ENCODE measurements at regions not wholly inside any gene's neighbourhood (a gene's known extent, or its start where the extent isn't known, plus 50 kb on each side); places are given as distances from the start of the nearest gene placed in this dataset.

GRCh38 chr5:119879446-119879845 lies 250.1 kb downstream of the FAM170A start:
- Mint-ChIP-seq H3K9me3 (no peaks in the 10 kb centered on the region), H3K27ac (no peak overlapping the region), H3K27me3 (no peaks in the 10 kb centered on the region), H3K36me3 (no peaks in the 10 kb centered on the region), H3K4me3 (no peak overlapping the region), H3K4me1 (no peaks in the 10 kb centered on the region)
- no peak for DNase-seq (ENCODE audit: low spot score in 2 of 2)
- no peak for ATAC-seq (ENCODE audit: low read depth)

GRCh38 chr5:119895066-119895465 lies 265.7 kb downstream of the FAM170A start:
- Mint-ChIP-seq H3K27ac (no peak overlapping the region), H3K9me3 (no peaks in the 10 kb centered on the region), H3K4me1 (no peaks in the 10 kb centered on the region), H3K27me3 (peaks cover 1% of the 10 kb centered on the region), H3K4me3 (no peak overlapping the region), H3K36me3 (no peaks in the 10 kb centered on the region)
- no peak for DNase-seq (ENCODE audit: low spot score in 2 of 2)
- no peak for ATAC-seq (ENCODE audit: low read depth)

GRCh38 chr5:119896826-119897536 lies 267.6 kb downstream of the FAM170A start:
- ATAC-seq (ENCODE audit: low read depth) (no peak), DNase-seq (ENCODE audit: low spot score in 2 of 2) (no peak)
- no peak overlapping the region for H3K4me3 Mint-ChIP-seq
- no peaks in the 10 kb centered on the region for H3K36me3 Mint-ChIP-seq
- H3K27me3 Mint-ChIP-seq, result peaks cover 1% of the 10 kb centered on the region
- no peaks in the 10 kb centered on the region for H3K9me3 Mint-ChIP-seq
- no peak overlapping the region for H3K27ac Mint-ChIP-seq
- H3K4me1 Mint-ChIP-seq, result no peaks in the 10 kb centered on the region

GRCh38 chr5:119897537-119898370 lies 268.4 kb downstream of the FAM170A start:
- Mint-ChIP-seq H3K36me3 (no peaks in the 10 kb centered on the region), H3K9me3 (no peaks in the 10 kb centered on the region), H3K4me3 (no peak overlapping the region)

GRCh38 chr5:119899981-119900380 lies 270.6 kb downstream of the FAM170A start:
- H3K27me3 Mint-ChIP-seq, result no peaks in the 10 kb centered on the region
- H3K27ac Mint-ChIP-seq, result no peak overlapping the region
- no peaks in the 10 kb centered on the region for H3K9me3 Mint-ChIP-seq
- no peaks in the 10 kb centered on the region for H3K4me1 Mint-ChIP-seq
- ATAC-seq (ENCODE audit: low read depth) (no peak), DNase-seq (ENCODE audit: low spot score in 2 of 2) (no peak)
- H3K4me3 Mint-ChIP-seq, result no peak overlapping the region
- H3K36me3 Mint-ChIP-seq, result no peaks in the 10 kb centered on the region

More at GRCh38 chr5:119897537-119898370, 268.4 kb downstream of the FAM170A start:
- H3K4me1 Mint-ChIP-seq, result no peaks in the 10 kb centered on the region
- DNase-seq (ENCODE audit: low spot score in 2 of 2), result no peak
- no peak overlapping the region for H3K27ac Mint-ChIP-seq
- peaks cover 1% of the 10 kb centered on the region for H3K27me3 Mint-ChIP-seq
- no peak for ATAC-seq (ENCODE audit: low read depth)

- ATAC-seq (ENCODE audit: low read depth) (no peak), DNase-seq (ENCODE audit: low spot score in 2 of 2) (no peak)
- Mint-ChIP-seq H3K4me1 (no peaks in the 10 kb centered on the region), H3K4me3 (no peak overlapping the region), H3K9me3 (peaks cover 3% of the 10 kb centered on the region), H3K36me3 (no peaks in the 10 kb centered on the region), H3K27ac (no peak overlapping the region), H3K27me3 (no peaks in the 10 kb centered on the region)
These were observed 273.2 kb downstream of the FAM170A start for GRCh38 chr5:119902593-119902992.

GRCh38 chr5:119913425-119913824 lies 284.1 kb downstream of the FAM170A start:
- Mint-ChIP-seq H3K27me3 (no peaks in the 10 kb centered on the region), H3K36me3 (no peaks in the 10 kb centered on the region), H3K4me1 (no peaks in the 10 kb centered on the region)

GRCh38 chr5:119919279-119919678 lies 289.9 kb downstream of the FAM170A start:
- no peak for DNase-seq (ENCODE audit: low spot score in 2 of 2)
- Mint-ChIP-seq H3K4me3 (no peak overlapping the region), H3K36me3 (no peaks in the 10 kb centered on the region), H3K27ac (no peak overlapping the region), H3K4me1 (no peaks in the 10 kb centered on the region), H3K9me3 (no peaks in the 10 kb centered on the region), H3K27me3 (no peaks in the 10 kb centered on the region)
- no peak for ATAC-seq (ENCODE audit: low read depth)

More at GRCh38 chr5:119913425-119913824, 284.1 kb downstream of the FAM170A start:
- ATAC-seq (ENCODE audit: low read depth), result no peak
- Mint-ChIP-seq H3K27ac (no peak overlapping the region), H3K4me3 (no peak overlapping the region), H3K9me3 (no peaks in the 10 kb centered on the region)
- DNase-seq (ENCODE audit: low spot score in 2 of 2), result no peak

- Mint-ChIP-seq H3K9me3 (no peaks in the 10 kb centered on the region), H3K27me3 (no peaks in the 10 kb centered on the region), H3K36me3 (no peaks in the 10 kb centered on the region), H3K4me1 (no peaks in the 10 kb centered on the region), H3K4me3 (no peak overlapping the region), H3K27ac (no peak overlapping the region)
- ATAC-seq (ENCODE audit: low read depth) (no peak), DNase-seq (ENCODE audit: low spot score in 2 of 2) (no peak)
These were observed 296.9 kb downstream of the FAM170A start for GRCh38 chr5:119926301-119926700.

- Mint-ChIP-seq H3K27ac (no peak overlapping the region), H3K9me3 (no peaks in the 10 kb centered on the region), H3K27me3 (no peaks in the 10 kb centered on the region), H3K36me3 (no peaks in the 10 kb centered on the region), H3K4me3 (no peak overlapping the region), H3K4me1 (no peaks in the 10 kb centered on the region)
- ATAC-seq (ENCODE audit: low read depth) (no peak), DNase-seq (ENCODE audit: low spot score in 2 of 2) (no peak)
These were observed 299.6 kb downstream of the FAM170A start for GRCh38 chr5:119928974-119929373.

- no peak for DNase-seq (ENCODE audit: low spot score in 2 of 2)
- H3K9me3 Mint-ChIP-seq, result no peaks in the 10 kb centered on the region
- ATAC-seq (ENCODE audit: low read depth), result no peak
- H3K4me3 Mint-ChIP-seq, result no peak overlapping the region
- no peak overlapping the region for H3K27ac Mint-ChIP-seq
- no peaks in the 10 kb centered on the region for H3K36me3 Mint-ChIP-seq
- no peaks in the 10 kb centered on the region for H3K27me3 Mint-ChIP-seq
- no peaks in the 10 kb centered on the region for H3K4me1 Mint-ChIP-seq
These were observed 301.1 kb downstream of the FAM170A start for GRCh38 chr5:119930490-119930889.

GRCh38 chr5:119943148-119943547 lies 313.8 kb downstream of the FAM170A start:
- ATAC-seq (ENCODE audit: low read depth) (no peak), DNase-seq (ENCODE audit: low spot score in 2 of 2) (no peak)
- Mint-ChIP-seq H3K9me3 (peaks cover 9% of the 10 kb centered on the region), H3K36me3 (no peaks in the 10 kb centered on the region), H3K4me1 (no peaks in the 10 kb centered on the region), H3K27me3 (peaks cover 2% of the 10 kb centered on the region), H3K27ac (no peak overlapping the region), H3K4me3 (no peak overlapping the region)

- H3K36me3 Mint-ChIP-seq, result no peaks in the 10 kb centered on the region
- H3K4me3 Mint-ChIP-seq, result no peak overlapping the region
- no peaks in the 10 kb centered on the region for H3K4me1 Mint-ChIP-seq
- H3K9me3 Mint-ChIP-seq, result peaks cover 6% of the 10 kb centered on the region
- H3K27ac Mint-ChIP-seq, result no peak overlapping the region
- ATAC-seq (ENCODE audit: low read depth), result no peak
- H3K27me3 Mint-ChIP-seq, result peaks cover 2% of the 10 kb centered on the region
- no peak for DNase-seq (ENCODE audit: low spot score in 2 of 2)
These were observed 316.3 kb downstream of the FAM170A start for GRCh38 chr5:119945691-119946090.

GRCh38 chr5:119948162-119948561 lies 318.8 kb downstream of the FAM170A start:
- no peaks in the 10 kb centered on the region for H3K4me1 Mint-ChIP-seq
- no peaks in the 10 kb centered on the region for H3K36me3 Mint-ChIP-seq
- DNase-seq (ENCODE audit: low spot score in 2 of 2), result no peak
- H3K4me3 Mint-ChIP-seq, result no peak overlapping the region
- H3K9me3 Mint-ChIP-seq, result peaks cover 6% of the 10 kb centered on the region
- H3K27me3 Mint-ChIP-seq, result peaks cover 2% of the 10 kb centered on the region
- no peak overlapping the region for H3K27ac Mint-ChIP-seq
- no peak for ATAC-seq (ENCODE audit: low read depth)
